Neural progenitor cell (in vitro differentiated cells): ENCODE measurements at regions not wholly inside any gene's neighbourhood (a gene's known extent, or its start where the extent isn't known, plus 50 kb on each side); places are given as distances from the start of the nearest gene placed in this dataset.

Experiments
- CTCF ChIP-seq: fragments of 200-600 bp; sonication (generic); IDR thresholded peaks from 2 replicates; pipeline ENCODE4 v1.5.1; 2017; ENCODE audit warnings: antibody characterized with exemption, mild to moderate bottlenecking
- EZH2 ChIP-seq: fragments of 200-600 bp; sonication (generic); IDR thresholded peaks from 2 replicates; pipeline ENCODE4 v1.6.1; 2017; ENCODE audit warnings: antibody characterized with exemption, mild to moderate bottlenecking, moderate library complexity

DNA sequence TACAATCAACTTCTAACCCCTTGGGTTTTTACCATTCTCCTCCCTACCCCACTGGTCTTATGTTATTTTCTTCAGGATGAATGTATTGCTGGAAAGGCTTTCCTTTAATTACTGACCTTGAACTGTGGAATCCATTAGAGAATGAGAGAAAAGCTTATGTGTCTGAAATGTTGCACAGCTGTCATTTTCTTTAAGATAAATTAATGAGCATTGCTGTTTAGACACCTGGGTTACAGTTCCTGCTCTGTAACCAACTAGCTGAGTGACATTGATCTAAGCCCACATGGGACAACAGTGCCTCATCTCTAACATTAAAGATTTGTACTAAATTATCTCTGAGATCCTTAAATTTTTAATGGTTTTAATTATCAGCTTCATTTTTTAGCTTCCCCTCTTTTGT lies 507.0 kb downstream of the TAF11L14 start:
- TF ChIP-seq CTCF, result no peak
- no peak for TF ChIP-seq EZH2
